ENCODE measurements at regions not wholly inside any gene's neighbourhood (a gene's known extent, or its start where the extent isn't known, plus 50 kb on each side); places are given as distances from the start of the nearest gene placed in this dataset.

- Histone ChIP-seq H3K27me3 (no peaks in the 10 kb centered on the region), H3K27ac (no peak overlapping the region), H3K9me3 (no peaks in the 10 kb centered on the region), H3K4me1 (no peaks in the 10 kb centered on the region), H3K4me3 (no peak overlapping the region), H3K36me3 (no peaks in the 10 kb centered on the region)
- no peak for DNase-seq (ENCODE audit: low spot score in 2 of 2)
- TF ChIP-seq EP300 (IDR thresholded peaks at IDR 0.05) (no peak), POLR2AphosphoS5 (IDR thresholded peaks at IDR 0.05) (no peak)
- 78% methylated on average over 2 of the region's 2 CpGs for WGBS
These were observed 98.4 kb upstream of the PEX5L start for GRCh38 chr3:180135101-180135500.

GRCh38 chr3:180138871-180139270 is 102.1 kb upstream of the PEX5L start:
- 67% methylated on average over 3 of the region's 3 CpGs for WGBS
- Histone ChIP-seq H3K36me3 (no peaks in the 10 kb centered on the region), H3K27ac (no peak overlapping the region), H3K4me1 (no peaks in the 10 kb centered on the region), H3K4me3 (no peak overlapping the region), H3K9me3 (no peaks in the 10 kb centered on the region), H3K27me3 (no peaks in the 10 kb centered on the region)
- no peak for DNase-seq (ENCODE audit: low spot score in 2 of 2)
- no peak for TF ChIP-seq CTCF (IDR thresholded peaks at IDR 0.05)
- TF ChIP-seq EP300 (IDR thresholded peaks at IDR 0.05) = no peak
- no peak for TF ChIP-seq POLR2AphosphoS5 (IDR thresholded peaks at IDR 0.05)
- no peak for TF ChIP-seq POLR2A (IDR thresholded peaks at IDR 0.05)

- DNase-seq (ENCODE audit: low spot score in 2 of 2) = no peak
- H3K4me3 ChIP-seq = no peak overlapping the region
- WGBS = 89% methylated on average over 2 of the region's 2 CpGs
- no peaks in the 10 kb centered on the region for H3K4me1 ChIP-seq
- H3K9me3 ChIP-seq = peaks cover 2% of the 10 kb centered on the region
- TF ChIP-seq EP300 (IDR thresholded peaks at IDR 0.05) (no peak), CTCF (IDR thresholded peaks at IDR 0.05) (no peak), POLR2AphosphoS5 (IDR thresholded peaks at IDR 0.05) (no peak), POLR2A (IDR thresholded peaks at IDR 0.05) (no peak)
- H3K27me3 ChIP-seq = no peaks in the 10 kb centered on the region
- H3K27ac ChIP-seq = no peak overlapping the region
- no peaks in the 10 kb centered on the region for H3K36me3 ChIP-seq
These were observed 105.3 kb upstream of the PEX5L start for GRCh38 chr3:180142041-180142440.

GRCh38 chr3:180142472-180142871 is 105.7 kb upstream of the PEX5L start:
- Histone ChIP-seq H3K9me3 (peaks cover 2% of the 10 kb centered on the region), H3K4me3 (no peak overlapping the region), H3K27ac (no peak overlapping the region), H3K36me3 (no peaks in the 10 kb centered on the region), H3K4me1 (no peaks in the 10 kb centered on the region), H3K27me3 (no peaks in the 10 kb centered on the region)
- WGBS = 76% methylated on average over 4 of the region's 4 CpGs
- no peak for TF ChIP-seq POLR2AphosphoS5 (IDR thresholded peaks at IDR 0.05)
- TF ChIP-seq POLR2A (IDR thresholded peaks at IDR 0.05) = no peak
- TF ChIP-seq EP300 (IDR thresholded peaks at IDR 0.05) = no peak
- no peak for TF ChIP-seq CTCF (IDR thresholded peaks at IDR 0.05)
- DNase-seq (ENCODE audit: low spot score in 2 of 2) = no peak

- no peak for TF ChIP-seq POLR2A (IDR thresholded peaks at IDR 0.05)
- TF ChIP-seq CTCF (IDR thresholded peaks at IDR 0.05) = no peak
- no peak for TF ChIP-seq EP300 (IDR thresholded peaks at IDR 0.05)
- TF ChIP-seq POLR2AphosphoS5 (IDR thresholded peaks at IDR 0.05) = no peak
- H3K4me1 ChIP-seq = no peaks in the 10 kb centered on the region
- no peaks in the 10 kb centered on the region for H3K27me3 ChIP-seq
- no peaks in the 10 kb centered on the region for H3K36me3 ChIP-seq
- H3K9me3 ChIP-seq = peaks cover 6% of the 10 kb centered on the region
- WGBS = 87% methylated on average over 9 of the region's 9 CpGs
- no peak for DNase-seq (ENCODE audit: low spot score in 2 of 2)
- no peak overlapping the region for H3K4me3 ChIP-seq
- H3K27ac ChIP-seq = no peak overlapping the region
These were observed 125.0 kb upstream of the PEX5L start for GRCh38 chr3:180161770-180162169.

- Histone ChIP-seq H3K27me3 (no peaks in the 10 kb centered on the region), H3K4me1 (no peaks in the 10 kb centered on the region), H3K4me3 (no peak overlapping the region), H3K36me3 (no peaks in the 10 kb centered on the region), H3K27ac (no peak overlapping the region), H3K9me3 (peaks cover 3% of the 10 kb centered on the region)
- 71% methylated on average over 1 of the region's 1 CpG for WGBS
- DNase-seq (ENCODE audit: low spot score in 2 of 2) = no peak
- TF ChIP-seq POLR2AphosphoS5 (IDR thresholded peaks at IDR 0.05) = no peak
These were observed 138.8 kb upstream of the PEX5L start for GRCh38 chr3:180175572-180175971.

All from suprapubic skin (tissue), 4 donors.